ENCODE measurements at regions not wholly inside any gene's neighbourhood (a gene's known extent, or its start where the extent isn't known, plus 50 kb on each side); places are given as distances from the start of the nearest gene placed in this dataset.

DNA sequence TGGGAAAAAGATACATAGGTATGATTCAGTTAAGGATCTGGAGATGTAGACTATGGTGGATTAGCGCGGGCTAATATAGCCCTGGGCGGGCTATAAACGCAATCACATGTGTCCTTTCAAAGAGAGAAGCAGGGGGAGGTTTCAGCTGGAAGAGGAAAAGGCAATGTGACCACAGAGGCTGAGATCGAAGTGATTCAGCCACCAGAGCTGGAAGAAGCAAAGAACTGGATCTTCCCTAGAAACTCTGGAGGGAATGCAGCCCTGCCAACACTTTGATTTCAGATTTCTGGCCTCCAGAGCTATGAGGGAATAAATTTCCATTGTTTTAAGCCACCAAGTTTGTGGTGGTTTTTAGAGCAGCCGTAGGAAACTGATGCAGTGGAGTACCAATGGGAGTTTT lies 81.5 kb upstream of the NHSL1 start:
- no peaks in the 10 kb centered on the region for H3K36me3 Mint-ChIP-seq (ENCODE audit: low read depth)
- DNase-seq (no peak), ATAC-seq (no peak)
- peaks cover 2% of the 10 kb centered on the region for H3K4me1 Mint-ChIP-seq
- H3K9me3 Mint-ChIP-seq (ENCODE audit: low read depth), result no peaks in the 10 kb centered on the region
- H3K4me3 Mint-ChIP-seq, result no peak overlapping the region
- CTCF ChIA-PET, result no interaction called here
- POLR2A ChIA-PET, result no interaction called here
- H3K27ac Mint-ChIP-seq, result no peak overlapping the region
- intact Hi-C loops (cut with DNase I, micrococcal nuclease), result no loop called here
- peaks cover 2% of the 10 kb centered on the region for H3K27me3 Mint-ChIP-seq

DNA sequence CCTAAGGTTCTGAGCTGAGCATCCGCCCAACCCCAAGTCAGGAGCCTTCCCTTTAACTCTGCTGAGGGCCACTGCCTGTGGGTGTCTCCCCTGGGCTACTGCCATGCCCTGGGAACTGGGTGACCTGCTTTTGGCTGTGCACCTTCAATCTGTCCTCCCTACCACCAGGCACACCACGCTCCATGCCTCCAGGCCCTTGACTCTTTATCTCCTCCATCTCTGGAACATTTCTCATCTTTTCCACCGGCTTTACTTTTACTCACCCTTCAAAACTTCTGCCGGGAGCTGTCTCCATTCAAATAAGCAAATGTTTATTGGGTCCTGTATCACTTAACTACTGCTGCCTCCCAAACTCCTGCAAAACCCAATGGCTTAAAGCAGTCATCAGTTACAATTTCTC lies 83.3 kb upstream of the NHSL1 start:
- no peak for ATAC-seq
- DNase-seq, result no peak
- Mint-ChIP-seq H3K27me3 (peaks cover 2% of the 10 kb centered on the region), H3K36me3 (ENCODE audit: low read depth) (no peaks in the 10 kb centered on the region), H3K4me3 (no peak overlapping the region), H3K9me3 (ENCODE audit: low read depth) (no peaks in the 10 kb centered on the region), H3K4me1 (no peaks in the 10 kb centered on the region), H3K27ac (no peak overlapping the region)
- ChIA-PET CTCF (interaction anchor here (0.6 to 0.7 kb wide), 2 partner anchors 64 to 134 kb away, joined by 3 read pairs; no protein-coding TSS in a partner anchor), POLR2A (no interaction called here)
- intact Hi-C loops (cut with DNase I, micrococcal nuclease), result no loop called here

- Mint-ChIP-seq H3K27me3 (peaks cover 2% of the 10 kb centered on the region), H3K36me3 (ENCODE audit: low read depth) (no peaks in the 10 kb centered on the region), H3K4me3 (no peak overlapping the region), H3K27ac (no peak overlapping the region), H3K4me1 (peaks cover 6% of the 10 kb centered on the region), H3K9me3 (ENCODE audit: low read depth) (no peaks in the 10 kb centered on the region)
- DNase-seq (no peak), ATAC-seq (no peak)
- intact Hi-C loops (cut with DNase I, micrococcal nuclease), result no loop called here
- ChIA-PET CTCF (interaction anchor here (0.9 to 6.2 kb wide), 3 partner anchors 46 to 178 kb away, joined by 3 to 60 read pairs (median 3); no protein-coding TSS in a partner anchor), POLR2A (no interaction called here)
Measured at GRCh38 chr6:138586638-138587037, 87.3 kb upstream of the NHSL1 start.

DNA sequence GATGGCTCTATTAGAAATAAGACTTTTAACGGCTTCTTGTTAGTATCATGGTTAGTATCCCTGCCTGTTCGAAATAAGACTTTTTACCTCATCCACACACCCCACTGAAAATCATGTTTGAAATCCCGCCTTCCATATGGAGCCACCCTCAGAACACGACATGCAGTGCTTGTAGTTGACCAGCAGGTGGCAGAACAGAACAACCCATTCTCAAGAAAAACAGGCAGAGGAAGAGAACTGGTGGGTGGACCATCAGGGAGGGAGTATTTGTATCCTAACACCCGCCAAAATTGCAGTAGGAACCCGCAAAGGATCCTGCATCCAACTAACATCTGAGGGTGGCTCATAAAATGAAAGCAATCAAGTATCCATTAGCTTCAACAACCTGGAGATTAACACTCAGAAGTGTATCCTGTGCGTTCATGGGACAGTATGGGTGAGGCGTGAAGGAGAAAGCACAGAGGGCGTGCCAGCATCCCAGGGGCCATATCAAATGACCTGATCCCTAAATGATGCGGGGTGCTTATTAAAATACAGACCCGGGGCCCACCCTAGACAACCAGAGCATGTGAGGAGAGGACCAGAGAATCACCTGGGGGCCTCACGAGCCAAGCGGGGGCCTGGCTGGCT lies 89.6 kb upstream of the NHSL1 start:
- Mint-ChIP-seq H3K36me3 (ENCODE audit: low read depth) (no peaks in the 10 kb centered on the region), H3K9me3 (ENCODE audit: low read depth) (no peaks in the 10 kb centered on the region), H3K27ac (no peak overlapping the region), H3K27me3 (no peaks in the 10 kb centered on the region), H3K4me1 (peaks cover 28% of the 10 kb centered on the region), H3K4me3 (no peak overlapping the region)
- CTCF ChIA-PET, result interaction anchor here (0.6 to 6.2 kb wide), 14 partner anchors 9 to 227 kb away, joined by 3 to 60 read pairs (median 4); no protein-coding TSS in a partner anchor
- intact Hi-C loops (cut with DNase I, micrococcal nuclease), result loop anchor here (1.0 to 2.0 kb wide), 4 partner anchors 177 to 776 kb away; partner anchors contain the start of gene REPS1 (in 1 of the 2)
- POLR2A ChIA-PET, result no interaction called here
- DNase-seq (peak; percentile 67), ATAC-seq (peak; percentile 11)

GRCh38 chr6:138590796-138591709 lies 91.8 kb upstream of the NHSL1 start:
- intact Hi-C loops (cut with DNase I, micrococcal nuclease), result loop anchor here (2.0 to 10.0 kb wide), 3 partner anchors 61 to 784 kb away; partner anchors contain the start of gene CITED2 (in 1 of the 2)
- H3K27me3 Mint-ChIP-seq, result no peaks in the 10 kb centered on the region
- ChIA-PET CTCF (interaction anchor here (0.7 to 3.5 kb wide), 13 partner anchors 8 to 185 kb away, joined by 3 to 37 read pairs (median 4); no protein-coding TSS in a partner anchor), POLR2A (no interaction called here)
- no peak overlapping the region for H3K27ac Mint-ChIP-seq
- peaks cover 34% of the 10 kb centered on the region for H3K4me1 Mint-ChIP-seq
- DNase-seq, result peak; percentile 63
- no peaks in the 10 kb centered on the region for H3K9me3 Mint-ChIP-seq (ENCODE audit: low read depth)
- no peak for ATAC-seq
- no peaks in the 10 kb centered on the region for H3K36me3 Mint-ChIP-seq (ENCODE audit: low read depth)
- H3K4me3 Mint-ChIP-seq, result no peak overlapping the region

DNA sequence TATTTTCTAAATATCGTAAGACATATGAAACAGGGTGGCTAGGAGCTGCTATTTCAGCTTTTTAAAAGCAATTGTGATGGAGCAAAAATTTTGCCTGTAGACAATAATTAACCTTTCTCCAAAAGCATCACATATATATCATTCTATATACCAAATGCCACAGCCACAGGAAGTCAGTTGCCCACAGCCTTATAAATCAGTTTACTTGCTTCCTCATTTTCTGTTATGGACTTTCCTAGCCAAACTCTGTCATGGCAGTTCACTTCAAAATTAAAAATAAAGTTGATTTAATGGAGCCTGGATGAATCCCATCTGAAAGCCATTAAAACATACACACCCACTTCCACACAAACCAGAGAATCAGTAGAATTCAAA lies 93.4 kb upstream of the NHSL1 start:
- no peak for ATAC-seq

GRCh38 chr6:138593124-138593877 lies 94.0 kb upstream of the NHSL1 start:
- H3K4me3 Mint-ChIP-seq, result peak overlapping the region; percentile 56
- no peaks in the 10 kb centered on the region for H3K9me3 Mint-ChIP-seq (ENCODE audit: low read depth)
- peak overlapping the region; percentile 78 for H3K27ac Mint-ChIP-seq
- ATAC-seq (peak; percentile 96), DNase-seq (peak; percentile 61)
- peaks cover 34% of the 10 kb centered on the region for H3K4me1 Mint-ChIP-seq
- no peaks in the 10 kb centered on the region for H3K36me3 Mint-ChIP-seq (ENCODE audit: low read depth)
- peaks cover 4% of the 10 kb centered on the region for H3K27me3 Mint-ChIP-seq
- ChIA-PET POLR2A (no interaction called here), CTCF (interaction anchor here (0.6 to 3.5 kb wide), 11 partner anchors 10 to 180 kb away, joined by 3 to 37 read pairs (median 4); partner anchors contain the start of gene CCDC28A)
- intact Hi-C loops (cut with DNase I, micrococcal nuclease), result loop anchor here (1.0 to 10.0 kb wide), 8 partner anchors 59 to 782 kb away; partner anchors contain the start of genes CCDC28A (in 2 of the 2) and CITED2 (in 1 of the 2)

More for the DNA sequence above, 93.4 kb upstream of the NHSL1 start:
- ChIA-PET POLR2A (no interaction called here), CTCF (interaction anchor here (1.0 to 3.5 kb wide), 6 partner anchors 15 to 179 kb away, joined by 3 to 37 read pairs (median 7); no protein-coding TSS in a partner anchor)
- H3K9me3 Mint-ChIP-seq (ENCODE audit: low read depth), result no peaks in the 10 kb centered on the region
- peaks cover 34% of the 10 kb centered on the region for H3K4me1 Mint-ChIP-seq
- intact Hi-C loops (cut with DNase I, micrococcal nuclease), result loop anchor here (1.0 to 10.0 kb wide), 8 partner anchors 60 to 782 kb away; partner anchors contain the start of genes CCDC28A (in 2 of the 2) and CITED2 (in 1 of the 2)
- no peaks in the 10 kb centered on the region for H3K36me3 Mint-ChIP-seq (ENCODE audit: low read depth)
- H3K4me3 Mint-ChIP-seq, result peak overlapping the region; percentile 56
- DNase-seq, result no peak
- H3K27me3 Mint-ChIP-seq, result peaks cover 4% of the 10 kb centered on the region
- peak overlapping the region; percentile 78 for H3K27ac Mint-ChIP-seq

GRCh38 chr6:138593909-138594757 lies 94.8 kb upstream of the NHSL1 start:
- CTCF ChIA-PET, result interaction anchor here (0.6 to 2.4 kb wide), 7 partner anchors 10 to 180 kb away, joined by 3 to 13 read pairs (median 3); partner anchors contain the start of gene CCDC28A
- Mint-ChIP-seq H3K27me3 (peaks cover 4% of the 10 kb centered on the region), H3K9me3 (ENCODE audit: low read depth) (no peaks in the 10 kb centered on the region), H3K27ac (peak overlapping the region; percentile 78), H3K36me3 (ENCODE audit: low read depth) (no peaks in the 10 kb centered on the region), H3K4me1 (peaks cover 34% of the 10 kb centered on the region), H3K4me3 (peak overlapping the region; percentile 56)
- ATAC-seq (no peak), DNase-seq (no peak)
- POLR2A ChIA-PET, result no interaction called here
- intact Hi-C loops (cut with DNase I, micrococcal nuclease), result loop anchor here (1.0 to 10.0 kb wide), 8 partner anchors 58 to 781 kb away; partner anchors contain the start of genes CCDC28A (in 2 of the 2) and CITED2 (in 1 of the 2)

DNA sequence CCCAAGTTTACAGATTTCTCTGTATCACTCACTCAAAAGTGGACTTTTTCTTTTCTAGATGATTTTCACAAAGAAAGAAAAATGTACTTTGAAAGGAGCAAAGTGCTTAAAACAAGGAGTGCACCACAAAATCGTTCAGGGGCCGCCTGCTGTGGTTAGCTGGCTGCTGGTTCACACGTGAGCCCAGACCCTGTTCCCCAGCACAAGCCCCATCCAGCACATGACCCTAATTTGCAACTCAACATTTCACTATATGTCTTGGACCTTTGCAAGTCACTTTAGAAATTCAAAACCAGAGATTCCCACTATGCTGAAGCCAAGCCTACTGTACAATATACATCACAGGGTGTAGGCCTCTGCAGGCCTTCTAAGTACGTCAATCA lies 95.5 kb upstream of the NHSL1 start:
- peaks cover 4% of the 10 kb centered on the region for H3K27me3 Mint-ChIP-seq
- intact Hi-C loops (cut with DNase I, micrococcal nuclease), result loop anchor here in 1 of 2 experiments (5.0 to 10.0 kb wide), 2 partner anchors 58 to 780 kb away; partner anchors contain the start of gene CITED2
- H3K36me3 Mint-ChIP-seq (ENCODE audit: low read depth), result no peaks in the 10 kb centered on the region
- peaks cover 34% of the 10 kb centered on the region for H3K4me1 Mint-ChIP-seq
- ChIA-PET CTCF (interaction anchor here (1.2 to 2.4 kb wide), 3 partner anchors 9 to 171 kb away, joined by 5 to 13 read pairs (median 9); no protein-coding TSS in a partner anchor), POLR2A (no interaction called here)
- no peak overlapping the region for H3K27ac Mint-ChIP-seq
- H3K4me3 Mint-ChIP-seq, result no peak overlapping the region
- ATAC-seq (no peak), DNase-seq (no peak)
- no peaks in the 10 kb centered on the region for H3K9me3 Mint-ChIP-seq (ENCODE audit: low read depth)

GRCh38 chr6:138596126-138596525 lies 96.8 kb upstream of the NHSL1 start:
- no peak overlapping the region for H3K4me3 Mint-ChIP-seq
- peaks cover 30% of the 10 kb centered on the region for H3K4me1 Mint-ChIP-seq
- CTCF ChIA-PET, result no interaction called here
- no peak for DNase-seq
- H3K27ac Mint-ChIP-seq, result no peak overlapping the region
- no peak for ATAC-seq
- H3K36me3 Mint-ChIP-seq (ENCODE audit: low read depth), result no peaks in the 10 kb centered on the region
- POLR2A ChIA-PET, result no interaction called here
- H3K9me3 Mint-ChIP-seq (ENCODE audit: low read depth), result no peaks in the 10 kb centered on the region
- peaks cover 4% of the 10 kb centered on the region for H3K27me3 Mint-ChIP-seq
- intact Hi-C loops (cut with DNase I, micrococcal nuclease), result loop anchor here in 1 of 2 experiments (10.0 kb wide), 1 partner anchor 779 kb away; the partner anchor contains the start of gene CITED2

Data from activated CD4-positive, alpha-beta T cell treated with anti-CD3 and anti-CD28 coated beads for 36 hours (primary cell).